ENCODE measurements at regions not wholly inside any gene's neighbourhood (a gene's known extent, or its start where the extent isn't known, plus 50 kb on each side); places are given as distances from the start of the nearest gene placed in this dataset.

DNA sequence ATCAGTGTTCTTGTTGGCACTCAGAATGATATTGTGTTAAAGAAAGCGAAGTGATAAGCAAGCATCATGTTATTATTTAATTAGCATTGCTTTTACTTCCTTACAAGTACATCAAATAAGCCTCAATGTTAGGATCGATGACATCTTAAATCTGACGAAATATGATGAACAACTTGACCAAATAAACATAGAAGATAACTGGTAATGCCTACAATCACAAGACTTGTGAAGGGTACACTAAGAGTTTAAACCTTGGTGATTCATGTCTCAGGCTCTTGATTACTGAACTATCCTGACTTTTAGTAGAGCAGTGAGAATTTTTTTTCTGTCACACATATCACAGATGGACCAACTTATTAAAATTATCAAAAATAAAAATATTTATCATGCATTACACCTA, 500.8 kb upstream of the ZEB2 start:
- Histone ChIP-seq H3K4me1 (ENCODE audit: insufficient read depth) (peaks cover 11% of the 10 kb centered on the region), H3K27me3 (ENCODE audit: insufficient read depth) (no peaks in the 10 kb centered on the region), H3K9me2 (ENCODE audit: insufficient read depth) (no peaks in the 10 kb centered on the region), H3K79me2 (replicated peaks; ENCODE audit: insufficient read depth) (no peaks in the 10 kb centered on the region), H3K36me3 (ENCODE audit: insufficient read depth) (no peaks in the 10 kb centered on the region), H3K27ac (ENCODE audit: low read depth) (no peak overlapping the region), H3F3A (replicated peaks; ENCODE audit: low read depth) (no peaks in the 10 kb centered on the region), H3K4me2 (no peak overlapping the region), H2AFZ (no peak overlapping the region), H4K20me1 (replicated peaks; ENCODE audit: insufficient read depth) (no peaks in the 10 kb centered on the region), H3K4me3 (no peak overlapping the region)
- DNase-seq (ENCODE audit: low spot score) (no peak), ATAC-seq (no peak)
- H3K9me3 Mint-ChIP-seq: no peaks in the 10 kb centered on the region
- H3K4me1 Mint-ChIP-seq: peaks cover 11% of the 10 kb centered on the region
- TF ChIP-seq, protein P1, sequence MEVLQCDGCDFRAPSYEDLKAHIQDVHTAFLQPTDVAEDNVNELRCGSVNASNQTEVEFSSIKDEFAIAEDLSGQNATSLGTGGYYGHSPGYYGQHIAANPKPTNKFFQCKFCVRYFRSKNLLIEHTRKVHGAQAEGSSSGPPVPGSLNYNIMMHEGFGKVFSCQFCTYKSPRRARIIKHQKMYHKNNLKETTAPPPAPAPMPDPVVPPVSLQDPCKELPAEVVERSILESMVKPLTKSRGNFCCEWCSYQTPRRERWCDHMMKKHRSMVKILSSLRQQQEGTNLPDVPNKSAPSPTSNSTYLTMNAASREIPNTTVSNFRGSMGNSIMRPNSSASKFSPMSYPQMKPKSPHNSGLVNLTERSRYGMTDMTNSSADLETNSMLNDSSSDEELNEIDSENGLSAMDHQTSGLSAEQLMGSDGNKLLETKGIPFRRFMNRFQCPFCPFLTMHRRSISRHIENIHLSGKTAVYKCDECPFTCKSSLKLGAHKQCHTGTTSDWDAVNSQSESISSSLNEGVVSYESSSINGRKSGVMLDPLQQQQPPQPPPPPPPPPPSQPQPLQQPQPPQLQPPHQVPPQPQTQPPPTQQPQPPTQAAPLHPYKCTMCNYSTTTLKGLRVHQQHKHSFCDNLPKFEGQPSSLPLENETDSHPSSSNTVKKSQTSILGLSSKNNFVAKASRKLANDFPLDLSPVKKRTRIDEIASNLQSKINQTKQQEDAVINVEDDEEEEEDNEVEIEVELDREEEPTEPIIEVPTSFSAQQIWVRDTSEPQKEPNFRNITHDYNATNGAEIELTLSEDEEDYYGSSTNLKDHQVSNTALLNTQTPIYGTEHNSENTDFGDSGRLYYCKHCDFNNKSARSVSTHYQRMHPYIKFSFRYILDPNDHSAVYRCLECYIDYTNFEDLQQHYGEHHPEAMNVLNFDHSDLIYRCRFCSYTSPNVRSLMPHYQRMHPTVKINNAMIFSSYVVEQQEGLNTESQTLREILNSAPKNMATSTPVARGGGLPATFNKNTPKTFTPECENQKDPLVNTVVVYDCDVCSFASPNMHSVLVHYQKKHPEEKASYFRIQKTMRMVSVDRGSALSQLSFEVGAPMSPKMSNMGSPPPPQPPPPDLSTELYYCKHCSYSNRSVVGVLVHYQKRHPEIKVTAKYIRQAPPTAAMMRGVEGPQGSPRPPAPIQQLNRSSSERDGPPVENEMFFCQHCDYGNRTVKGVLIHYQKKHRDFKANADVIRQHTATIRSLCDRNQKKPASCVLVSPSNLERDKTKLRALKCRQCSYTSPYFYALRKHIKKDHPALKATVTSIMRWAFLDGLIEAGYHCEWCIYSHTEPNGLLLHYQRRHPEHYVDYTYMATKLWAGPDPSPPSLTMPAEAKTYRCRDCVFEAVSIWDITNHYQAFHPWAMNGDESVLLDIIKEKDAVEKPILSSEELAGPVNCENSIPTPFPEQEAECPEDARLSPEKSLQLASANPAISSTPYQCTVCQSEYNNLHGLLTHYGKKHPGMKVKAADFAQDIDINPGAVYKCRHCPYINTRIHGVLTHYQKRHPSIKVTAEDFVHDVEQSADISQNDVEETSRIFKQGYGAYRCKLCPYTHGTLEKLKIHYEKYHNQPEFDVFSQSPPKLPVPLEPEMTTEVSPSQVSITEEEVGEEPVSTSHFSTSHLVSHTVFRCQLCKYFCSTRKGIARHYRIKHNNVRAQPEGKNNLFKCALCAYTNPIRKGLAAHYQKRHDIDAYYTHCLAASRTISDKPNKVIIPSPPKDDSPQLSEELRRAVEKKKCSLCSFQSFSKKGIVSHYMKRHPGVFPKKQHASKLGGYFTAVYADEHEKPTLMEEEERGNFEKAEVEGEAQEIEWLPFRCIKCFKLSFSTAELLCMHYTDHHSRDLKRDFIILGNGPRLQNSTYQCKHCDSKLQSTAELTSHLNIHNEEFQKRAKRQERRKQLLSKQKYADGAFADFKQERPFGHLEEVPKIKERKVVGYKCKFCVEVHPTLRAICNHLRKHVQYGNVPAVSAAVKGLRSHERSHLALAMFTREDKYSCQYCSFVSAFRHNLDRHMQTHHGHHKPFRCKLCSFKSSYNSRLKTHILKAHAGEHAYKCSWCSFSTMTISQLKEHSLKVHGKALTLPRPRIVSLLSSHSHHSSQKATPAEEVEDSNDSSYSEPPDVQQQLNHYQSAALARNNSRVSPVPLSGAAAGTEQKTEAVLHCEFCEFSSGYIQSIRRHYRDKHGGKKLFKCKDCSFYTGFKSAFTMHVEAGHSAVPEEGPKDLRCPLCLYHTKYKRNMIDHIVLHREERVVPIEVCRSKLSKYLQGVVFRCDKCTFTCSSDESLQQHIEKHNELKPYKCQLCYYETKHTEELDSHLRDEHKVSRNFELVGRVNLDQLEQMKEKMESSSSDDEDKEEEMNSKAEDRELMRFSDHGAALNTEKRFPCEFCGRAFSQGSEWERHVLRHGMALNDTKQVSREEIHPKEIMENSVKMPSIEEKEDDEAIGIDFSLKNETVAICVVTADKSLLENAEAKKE (CRISPR knock-in tag; IDR thresholded peaks at IDR 0.05): no peak
- TF ChIP-seq ZNF331 (CRISPR knock-in tag; IDR thresholded peaks at IDR 0.05; ENCODE audit: low read depth): no peak
- no peak for TF ChIP-seq NANOG (IDR thresholded peaks at IDR 0.05; ENCODE audit: borderline replicate concordance)
- no peak for TF ChIP-seq POLR2AphosphoS5 (IDR thresholded peaks at IDR 0.05; ENCODE audit: low read depth)
- TF ChIP-seq, protein P2, sequence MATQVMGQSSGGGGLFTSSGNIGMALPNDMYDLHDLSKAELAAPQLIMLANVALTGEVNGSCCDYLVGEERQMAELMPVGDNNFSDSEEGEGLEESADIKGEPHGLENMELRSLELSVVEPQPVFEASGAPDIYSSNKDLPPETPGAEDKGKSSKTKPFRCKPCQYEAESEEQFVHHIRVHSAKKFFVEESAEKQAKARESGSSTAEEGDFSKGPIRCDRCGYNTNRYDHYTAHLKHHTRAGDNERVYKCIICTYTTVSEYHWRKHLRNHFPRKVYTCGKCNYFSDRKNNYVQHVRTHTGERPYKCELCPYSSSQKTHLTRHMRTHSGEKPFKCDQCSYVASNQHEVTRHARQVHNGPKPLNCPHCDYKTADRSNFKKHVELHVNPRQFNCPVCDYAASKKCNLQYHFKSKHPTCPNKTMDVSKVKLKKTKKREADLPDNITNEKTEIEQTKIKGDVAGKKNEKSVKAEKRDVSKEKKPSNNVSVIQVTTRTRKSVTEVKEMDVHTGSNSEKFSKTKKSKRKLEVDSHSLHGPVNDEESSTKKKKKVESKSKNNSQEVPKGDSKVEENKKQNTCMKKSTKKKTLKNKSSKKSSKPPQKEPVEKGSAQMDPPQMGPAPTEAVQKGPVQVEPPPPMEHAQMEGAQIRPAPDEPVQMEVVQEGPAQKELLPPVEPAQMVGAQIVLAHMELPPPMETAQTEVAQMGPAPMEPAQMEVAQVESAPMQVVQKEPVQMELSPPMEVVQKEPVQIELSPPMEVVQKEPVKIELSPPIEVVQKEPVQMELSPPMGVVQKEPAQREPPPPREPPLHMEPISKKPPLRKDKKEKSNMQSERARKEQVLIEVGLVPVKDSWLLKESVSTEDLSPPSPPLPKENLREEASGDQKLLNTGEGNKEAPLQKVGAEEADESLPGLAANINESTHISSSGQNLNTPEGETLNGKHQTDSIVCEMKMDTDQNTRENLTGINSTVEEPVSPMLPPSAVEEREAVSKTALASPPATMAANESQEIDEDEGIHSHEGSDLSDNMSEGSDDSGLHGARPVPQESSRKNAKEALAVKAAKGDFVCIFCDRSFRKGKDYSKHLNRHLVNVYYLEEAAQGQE (IDR thresholded peaks at IDR 0.05; ENCODE audit: unreplicated experiment): no peak
- TF ChIP-seq ZNF114 (CRISPR knock-in tag; IDR thresholded peaks at IDR 0.05): no peak
- TF ChIP-seq, protein P3, sequence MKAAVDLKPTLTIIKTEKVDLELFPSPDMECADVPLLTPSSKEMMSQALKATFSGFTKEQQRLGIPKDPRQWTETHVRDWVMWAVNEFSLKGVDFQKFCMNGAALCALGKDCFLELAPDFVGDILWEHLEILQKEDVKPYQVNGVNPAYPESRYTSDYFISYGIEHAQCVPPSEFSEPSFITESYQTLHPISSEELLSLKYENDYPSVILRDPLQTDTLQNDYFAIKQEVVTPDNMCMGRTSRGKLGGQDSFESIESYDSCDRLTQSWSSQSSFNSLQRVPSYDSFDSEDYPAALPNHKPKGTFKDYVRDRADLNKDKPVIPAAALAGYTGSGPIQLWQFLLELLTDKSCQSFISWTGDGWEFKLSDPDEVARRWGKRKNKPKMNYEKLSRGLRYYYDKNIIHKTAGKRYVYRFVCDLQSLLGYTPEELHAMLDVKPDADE (IDR thresholded peaks at IDR 0.05): no peak
- no peak for TF ChIP-seq EZH2 (IDR thresholded peaks at IDR 0.05; ENCODE audit: low read depth, unreplicated experiment)
- TF ChIP-seq, protein P4, sequence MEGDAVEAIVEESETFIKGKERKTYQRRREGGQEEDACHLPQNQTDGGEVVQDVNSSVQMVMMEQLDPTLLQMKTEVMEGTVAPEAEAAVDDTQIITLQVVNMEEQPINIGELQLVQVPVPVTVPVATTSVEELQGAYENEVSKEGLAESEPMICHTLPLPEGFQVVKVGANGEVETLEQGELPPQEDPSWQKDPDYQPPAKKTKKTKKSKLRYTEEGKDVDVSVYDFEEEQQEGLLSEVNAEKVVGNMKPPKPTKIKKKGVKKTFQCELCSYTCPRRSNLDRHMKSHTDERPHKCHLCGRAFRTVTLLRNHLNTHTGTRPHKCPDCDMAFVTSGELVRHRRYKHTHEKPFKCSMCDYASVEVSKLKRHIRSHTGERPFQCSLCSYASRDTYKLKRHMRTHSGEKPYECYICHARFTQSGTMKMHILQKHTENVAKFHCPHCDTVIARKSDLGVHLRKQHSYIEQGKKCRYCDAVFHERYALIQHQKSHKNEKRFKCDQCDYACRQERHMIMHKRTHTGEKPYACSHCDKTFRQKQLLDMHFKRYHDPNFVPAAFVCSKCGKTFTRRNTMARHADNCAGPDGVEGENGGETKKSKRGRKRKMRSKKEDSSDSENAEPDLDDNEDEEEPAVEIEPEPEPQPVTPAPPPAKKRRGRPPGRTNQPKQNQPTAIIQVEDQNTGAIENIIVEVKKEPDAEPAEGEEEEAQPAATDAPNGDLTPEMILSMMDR (conservative IDR thresholded peaks at IDR 0.05; ENCODE audit: low read depth in 2 of 2): no peak
- no peak for TF ChIP-seq EZH2phosphoT487 (IDR thresholded peaks at IDR 0.05; ENCODE audit: unreplicated experiment)
- no peak for TF ChIP-seq JUNB (IDR thresholded peaks at IDR 0.05; ENCODE audit: unreplicated experiment)
- no peak for TF ChIP-seq CREB1 (CRISPR knock-in tag; IDR thresholded peaks at IDR 0.05; ENCODE audit: low read depth)
- TF ChIP-seq STAT1 (IDR thresholded peaks at IDR 0.05; ENCODE audit: unreplicated experiment): no peak
- H3K36me3 Mint-ChIP-seq (ENCODE audit: low read depth): no peaks in the 10 kb centered on the region
- H3K4me3 Mint-ChIP-seq: no peak overlapping the region
- H3K27me3 Mint-ChIP-seq (ENCODE audit: insufficient read depth, low read depth, poor library complexity): no peaks in the 10 kb centered on the region
- H3K27ac Mint-ChIP-seq: no peak overlapping the region

Measured in GM23338 (cell line).